ENCODE measurements at regions not wholly inside any gene's neighbourhood (a gene's known extent, or its start where the extent isn't known, plus 50 kb on each side); places are given as distances from the start of the nearest gene placed in this dataset.

DNA sequence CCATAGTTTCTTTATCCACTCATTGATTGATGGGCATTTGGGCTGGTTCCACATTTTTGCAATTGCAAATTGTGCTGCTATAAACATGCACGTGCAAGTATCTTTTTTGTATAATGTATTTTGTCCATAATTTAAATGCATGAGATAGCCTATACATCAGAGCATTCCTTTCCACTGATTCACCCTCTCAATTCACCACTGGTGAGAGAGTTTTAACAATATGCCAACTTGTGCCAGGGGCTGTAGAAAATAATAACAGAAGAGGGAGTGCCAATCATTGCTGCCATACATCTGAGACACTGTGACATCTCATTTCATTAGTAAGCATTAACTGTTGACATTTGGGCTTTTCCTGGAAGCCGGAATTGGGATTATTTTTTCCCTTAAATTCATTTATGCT is 125.1 kb downstream of the RAP2A start:
- DNase-seq (ENCODE audit: low read depth, low spot score) = no peak
- no peak overlapping the region for H3K27ac ChIP-seq

DNA sequence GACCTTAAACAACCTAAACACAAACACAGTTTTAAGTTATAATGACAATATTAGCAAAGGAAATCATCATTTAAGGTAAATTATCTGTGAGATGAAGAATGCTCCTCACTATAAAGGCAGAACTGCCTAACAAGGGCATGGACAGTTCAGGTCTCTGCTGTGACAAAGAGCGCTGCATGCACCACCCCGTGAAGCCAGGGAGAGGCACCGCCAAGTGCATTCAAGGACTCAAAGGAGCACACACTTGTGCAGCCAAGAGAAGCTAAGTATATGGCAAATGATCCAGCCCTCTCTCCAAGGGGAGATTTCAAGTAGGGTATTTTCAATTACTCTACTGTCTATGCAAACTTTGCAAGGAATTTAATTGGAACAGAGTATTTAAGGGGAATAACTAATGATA is 126.0 kb downstream of the RAP2A start:
- no peak overlapping the region for H3K27ac ChIP-seq
- DNase-seq (ENCODE audit: low read depth, low spot score) = no peak

DNA sequence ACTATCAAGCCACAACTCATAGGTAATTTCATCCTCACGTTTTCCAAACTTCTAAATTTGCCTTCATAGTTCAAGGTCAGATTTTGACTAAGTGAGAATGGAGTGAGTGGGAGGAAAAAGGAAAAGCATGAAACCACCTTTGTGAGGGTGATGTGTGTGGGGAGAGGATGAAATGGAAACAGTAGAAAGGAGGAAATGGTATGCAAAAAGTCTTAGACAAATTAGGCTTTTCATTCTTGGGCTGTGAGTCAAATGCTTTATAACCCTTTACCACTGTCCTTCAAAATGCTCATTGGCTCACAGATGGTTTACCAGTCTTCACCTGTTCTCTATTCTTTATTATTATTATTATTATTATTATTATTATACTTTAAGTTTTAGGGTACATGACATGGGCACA is 127.2 kb downstream of the RAP2A start:
- no peak overlapping the region for H3K27ac ChIP-seq
- no peak for DNase-seq (ENCODE audit: low read depth, low spot score)

DNA sequence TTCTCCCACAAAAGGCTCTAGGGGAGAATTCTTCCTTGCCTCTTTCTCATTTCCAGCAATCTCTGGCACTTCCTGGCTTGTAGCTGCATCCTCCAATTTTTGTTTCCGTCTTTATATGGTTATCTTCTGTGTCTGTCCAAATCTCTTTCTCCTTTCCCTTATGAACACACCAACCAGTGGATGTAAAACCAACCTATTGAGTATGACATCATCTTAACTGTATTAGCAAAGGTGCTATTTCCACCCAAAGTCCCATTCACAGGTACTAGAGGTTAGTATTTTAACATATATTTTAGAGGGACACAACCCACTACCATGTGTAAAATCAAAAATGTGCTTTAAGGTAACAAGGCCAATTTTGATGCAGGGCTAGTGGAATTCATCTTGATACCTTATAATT is 129.0 kb downstream of the RAP2A start:
- no peak overlapping the region for H3K27ac ChIP-seq
- no peak for DNase-seq (ENCODE audit: low read depth, low spot score)

DNA sequence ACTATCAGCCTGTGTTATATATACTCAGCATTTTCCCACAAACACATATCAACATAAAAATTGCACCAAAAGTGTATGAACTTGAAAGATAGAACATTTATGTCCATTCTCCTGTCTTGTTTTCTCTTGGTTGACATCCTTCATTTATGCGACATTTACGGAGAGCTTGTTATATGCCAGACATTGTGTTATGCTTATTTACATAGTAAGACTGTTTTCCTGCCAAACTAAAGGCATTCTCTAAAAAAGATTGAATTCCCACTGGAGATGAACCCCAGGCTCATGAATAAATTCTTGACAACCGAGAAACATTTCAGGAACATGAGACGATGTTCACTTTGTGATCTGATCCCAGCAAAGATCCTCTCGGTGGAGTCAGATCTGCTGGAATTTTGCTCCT is 131.0 kb downstream of the RAP2A start:
- DNase-seq (ENCODE audit: low read depth, low spot score) = no peak
- no peak overlapping the region for H3K27ac ChIP-seq

DNA sequence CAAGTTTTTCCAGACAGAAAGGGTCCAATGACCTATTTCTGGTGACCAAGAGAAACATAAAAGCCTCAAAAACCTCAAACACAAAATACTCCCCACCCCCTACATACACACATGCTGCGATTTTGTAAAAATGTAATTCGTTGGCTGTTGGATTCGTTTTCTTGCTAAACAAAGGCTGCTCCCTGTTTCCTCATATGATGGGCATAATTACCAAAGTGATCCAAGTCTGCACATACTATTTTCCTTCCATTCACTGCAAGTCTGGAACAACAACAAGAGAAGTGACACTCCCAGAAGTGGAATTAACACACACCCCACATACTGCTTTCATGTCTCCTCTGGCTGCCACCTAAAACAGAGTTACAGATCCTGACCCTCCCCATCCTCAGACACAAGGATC is 131.9 kb downstream of the RAP2A start:
- no peak overlapping the region for H3K27ac ChIP-seq
- no peak for DNase-seq (ENCODE audit: low read depth, low spot score)

DNA sequence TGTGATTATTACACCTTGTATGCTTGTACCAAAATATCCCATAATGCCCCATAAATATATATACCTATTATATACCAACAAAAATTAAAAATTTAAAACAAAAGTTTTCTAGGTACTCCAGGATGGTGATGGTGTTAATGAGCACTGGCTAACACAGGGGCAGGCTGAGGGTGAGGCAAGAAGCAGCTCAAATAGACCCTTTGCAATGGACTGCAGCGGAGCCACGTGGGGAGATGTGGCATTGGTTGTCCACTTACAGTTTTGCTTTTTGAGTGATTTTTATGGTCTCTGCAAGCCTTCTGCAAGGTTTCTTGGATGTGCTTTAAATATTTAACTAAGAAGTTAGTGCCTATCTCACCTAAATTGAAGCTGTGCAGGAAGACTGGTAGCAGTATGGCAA is 132.9 kb downstream of the RAP2A start:
- no peak for DNase-seq (ENCODE audit: low read depth, low spot score)
- no peak overlapping the region for H3K27ac ChIP-seq

DNA sequence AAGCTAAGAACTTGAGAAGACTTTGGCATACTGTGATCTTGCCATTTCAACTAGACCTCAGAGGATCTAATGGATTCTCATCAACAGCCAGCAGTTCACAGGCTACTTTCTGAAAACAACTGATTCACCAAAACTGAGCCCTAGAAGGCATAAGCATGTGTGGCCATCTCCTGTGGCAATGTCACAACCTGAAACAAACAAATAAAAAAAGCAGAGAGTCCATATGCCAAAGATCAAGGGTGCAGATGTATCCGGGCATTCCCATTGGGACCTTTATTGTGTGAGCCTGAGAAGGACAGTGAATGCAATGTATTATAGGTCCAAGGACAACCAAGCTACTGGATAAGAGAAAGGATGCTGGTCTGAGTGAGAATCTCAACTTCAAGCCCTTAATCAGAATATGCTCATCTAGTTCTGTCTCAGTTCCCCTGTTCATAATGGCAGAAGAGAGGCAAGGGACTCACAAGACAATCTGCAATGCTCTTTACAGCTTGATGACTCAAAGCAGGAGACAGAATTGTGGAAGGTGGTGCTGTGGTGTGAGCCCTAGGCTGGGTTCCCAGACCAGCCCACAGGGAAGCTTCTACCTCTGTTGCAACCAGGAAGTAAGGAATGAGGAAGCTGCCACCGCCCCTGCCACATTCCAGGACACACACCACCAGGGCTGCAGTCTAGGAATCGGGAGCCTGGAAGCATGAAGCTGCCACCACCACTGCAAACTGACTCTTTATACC is 133.7 kb downstream of the RAP2A start:
- DNase-seq (ENCODE audit: low read depth, low spot score) = peak; percentile 53
- peak overlapping the region; percentile 30 for H3K27ac ChIP-seq

DNA sequence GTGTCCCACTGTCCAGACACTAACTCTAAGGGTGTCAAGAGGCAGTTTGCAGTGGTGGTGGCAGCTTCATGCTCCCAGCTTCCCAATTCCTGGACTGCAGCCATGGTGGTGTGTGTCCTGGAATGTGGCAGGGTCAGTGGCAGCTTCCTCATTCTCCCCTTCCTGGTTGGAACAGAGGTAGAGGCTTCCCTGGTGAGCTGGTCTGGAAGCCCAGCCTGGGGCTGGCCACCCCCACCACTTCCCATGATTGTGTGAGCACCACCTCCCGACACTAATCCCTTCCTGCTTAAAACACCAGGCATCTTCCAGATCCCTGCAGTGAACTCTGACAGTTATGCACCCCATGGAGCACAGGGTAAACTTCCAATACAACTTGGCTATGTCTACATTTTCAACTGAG is 134.9 kb downstream of the RAP2A start:
- no peak for DNase-seq (ENCODE audit: low read depth, low spot score)

DNA sequence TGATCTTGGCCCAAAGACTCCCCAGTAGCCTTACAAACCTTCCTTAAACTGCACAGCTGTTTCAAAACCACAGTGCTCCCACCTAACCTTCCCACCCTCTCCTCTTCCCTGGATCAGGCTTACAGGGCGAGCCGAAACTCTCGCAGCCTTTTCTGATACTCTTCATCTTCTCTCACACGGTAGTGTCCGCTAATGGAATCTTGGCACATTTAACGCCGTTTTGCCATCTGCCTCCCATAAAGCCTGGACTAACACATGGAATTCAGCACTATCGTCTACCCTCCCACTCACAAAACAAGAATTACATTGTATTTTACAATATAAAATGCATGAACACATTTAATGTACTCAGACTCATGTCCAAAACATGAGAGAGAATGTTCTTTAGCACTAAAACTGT is 135.9 kb downstream of the RAP2A start:
- DNase-seq (ENCODE audit: low read depth, low spot score) = no peak
- no peak overlapping the region for H3K27ac ChIP-seq

More for the DNA sequence above, 134.9 kb downstream of the RAP2A start:
- H3K27ac ChIP-seq = peak overlapping the region; percentile 30

DNA sequence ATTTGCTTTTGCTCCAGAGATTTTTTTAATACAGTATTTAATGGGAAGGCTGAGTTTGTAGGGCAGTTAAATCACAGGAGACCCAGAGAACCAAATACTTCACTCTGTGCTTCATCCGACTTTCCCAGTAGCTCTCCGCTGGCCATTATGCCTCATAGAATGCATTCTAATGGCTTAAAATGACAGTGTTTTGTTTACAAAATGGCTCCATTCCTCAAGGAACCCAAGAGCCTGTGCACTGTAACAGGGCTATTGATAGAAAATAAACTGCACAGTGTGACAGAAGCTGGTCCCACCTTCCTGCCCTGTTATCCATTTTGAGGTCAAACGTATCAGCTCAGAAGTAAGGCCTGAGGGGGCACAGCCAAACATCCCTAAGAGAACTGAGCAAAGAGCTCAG is 136.5 kb downstream of the RAP2A start:
- H3K27ac ChIP-seq = no peak overlapping the region
- no peak for DNase-seq (ENCODE audit: low read depth, low spot score)

DNA sequence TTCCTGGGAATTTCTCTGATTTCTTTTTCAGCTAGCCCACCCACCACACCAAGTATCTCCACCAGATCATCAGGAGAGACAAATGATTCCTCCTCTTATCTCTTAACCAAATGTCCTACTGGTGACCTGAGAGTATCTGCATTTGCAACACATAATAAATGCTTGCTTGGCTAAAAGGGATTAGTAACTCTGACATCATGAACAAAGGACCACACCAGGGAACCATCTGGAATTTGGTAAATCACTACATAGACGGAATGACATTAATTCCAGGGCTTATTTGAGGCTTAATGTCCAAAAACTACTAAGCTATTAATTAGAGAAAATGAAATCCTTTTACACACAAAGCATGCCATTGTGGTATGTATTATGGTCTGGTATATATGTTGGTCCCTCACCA is 139.0 kb downstream of the RAP2A start:
- DNase-seq (ENCODE audit: low read depth, low spot score) = no peak
- no peak overlapping the region for H3K27ac ChIP-seq

DNA sequence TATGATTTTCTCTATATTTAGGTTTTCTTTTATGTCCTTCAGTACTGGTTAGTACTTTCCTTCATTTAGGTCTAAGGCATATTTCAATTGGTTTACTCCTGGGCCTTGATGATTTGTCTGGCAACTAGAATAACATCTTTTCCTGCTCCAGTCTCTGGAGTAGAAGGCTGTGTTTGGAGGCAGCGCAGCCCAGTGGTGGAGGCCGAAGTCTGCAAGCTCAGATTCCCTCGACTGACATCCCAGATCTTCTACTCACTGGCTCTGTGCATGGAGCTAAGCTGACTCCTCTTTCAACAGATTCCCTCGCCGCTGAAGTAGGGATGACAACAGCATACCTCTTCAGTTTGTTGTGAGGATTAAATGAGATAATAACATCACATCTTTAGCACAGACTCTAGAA is 141.0 kb downstream of the RAP2A start:
- H3K27ac ChIP-seq = no peak overlapping the region
- no peak for DNase-seq (ENCODE audit: low read depth, low spot score)

DNA sequence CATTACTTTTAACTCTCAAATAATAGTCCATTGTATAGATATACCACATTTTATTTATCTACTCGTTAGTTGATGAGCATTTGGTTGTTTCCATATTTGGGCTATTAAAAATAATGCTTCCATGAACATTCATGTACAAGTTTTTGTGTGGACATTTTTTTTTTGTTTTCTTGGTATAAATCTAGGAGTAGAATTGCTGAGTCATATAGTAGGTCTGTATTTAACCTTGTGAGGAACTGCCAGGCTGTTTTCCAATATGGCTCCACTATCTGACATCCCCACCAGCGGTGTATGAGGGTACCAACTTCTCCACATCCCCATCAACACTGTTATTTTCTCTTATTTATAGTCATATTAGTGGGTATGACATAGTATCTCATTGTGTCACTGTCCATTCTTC is 143.1 kb downstream of the RAP2A start:
- no peak for DNase-seq (ENCODE audit: low read depth, low spot score)
- no peak overlapping the region for H3K27ac ChIP-seq

DNA sequence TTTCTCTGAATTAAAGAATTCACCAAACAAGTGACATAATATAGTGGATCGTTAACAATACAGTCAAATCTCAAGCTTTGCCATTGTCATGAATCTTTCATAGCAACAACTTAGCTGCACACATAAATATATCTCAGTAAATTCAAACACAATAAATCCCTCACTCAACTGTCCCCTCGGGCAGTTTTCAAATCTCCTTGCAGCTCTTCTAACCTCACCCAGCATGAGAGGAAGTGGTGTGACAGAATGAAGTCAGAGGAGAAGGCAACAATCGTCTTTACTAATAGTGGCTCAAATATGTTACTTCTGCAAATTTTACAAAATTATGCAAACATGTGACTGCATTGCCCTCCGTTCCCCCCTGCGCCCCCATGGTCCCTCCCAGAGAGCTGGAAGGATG is 148.2 kb downstream of the RAP2A start:
- no peak overlapping the region for H3K27ac ChIP-seq
- no peak for DNase-seq (ENCODE audit: low read depth, low spot score)

DNA sequence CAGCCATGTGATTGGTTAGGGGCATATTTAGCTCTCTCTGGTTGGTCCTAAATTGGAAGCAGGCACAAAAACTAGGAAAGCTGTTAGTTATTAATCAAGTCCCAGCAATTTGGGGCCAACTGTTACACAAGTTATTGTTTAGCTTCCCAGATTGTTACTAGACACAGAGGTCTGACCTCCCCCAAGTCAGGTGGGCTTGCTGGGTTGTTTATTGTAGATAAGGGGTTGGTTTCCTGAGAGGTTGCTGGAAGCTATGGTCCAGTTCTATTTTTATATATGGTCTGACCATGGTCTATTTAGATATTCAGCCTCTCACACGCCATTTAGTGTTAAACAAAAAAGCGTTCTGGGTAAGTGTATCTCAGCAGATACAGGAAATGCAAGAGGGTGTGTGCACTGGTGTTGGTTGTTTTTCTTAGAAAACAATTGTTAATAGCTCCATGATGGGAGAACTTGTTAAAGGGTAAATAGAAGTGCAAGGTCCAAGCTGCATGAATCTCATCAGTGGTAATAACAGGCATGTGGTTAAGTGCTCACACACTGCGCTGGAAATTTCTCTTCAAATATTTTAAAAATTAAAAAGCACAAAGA is 150.0 kb downstream of the RAP2A start:
- H3K27ac ChIP-seq = no peak overlapping the region
- no peak for DNase-seq (ENCODE audit: low read depth, low spot score)

DNA sequence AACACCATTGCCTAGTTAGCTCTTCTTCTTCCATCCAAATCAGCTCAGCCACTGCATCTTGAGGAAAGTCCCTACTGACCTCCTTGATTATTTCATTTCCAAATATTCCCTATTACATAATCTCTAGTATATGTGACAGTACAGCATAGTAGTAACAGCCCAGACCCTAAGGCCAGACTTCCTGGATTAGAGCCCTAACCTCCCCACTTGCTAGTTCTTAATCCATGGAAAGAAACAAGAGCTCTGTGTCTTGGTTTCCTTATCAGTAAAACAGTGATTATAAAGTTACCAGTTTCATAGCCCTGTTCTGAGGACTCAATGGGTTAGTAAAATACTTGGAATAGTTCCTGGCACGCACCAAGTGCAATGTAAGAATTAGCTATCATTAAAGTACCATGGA is 153.0 kb downstream of the RAP2A start:
- no peak overlapping the region for H3K27ac ChIP-seq
- DNase-seq (ENCODE audit: low read depth, low spot score) = no peak

DNA sequence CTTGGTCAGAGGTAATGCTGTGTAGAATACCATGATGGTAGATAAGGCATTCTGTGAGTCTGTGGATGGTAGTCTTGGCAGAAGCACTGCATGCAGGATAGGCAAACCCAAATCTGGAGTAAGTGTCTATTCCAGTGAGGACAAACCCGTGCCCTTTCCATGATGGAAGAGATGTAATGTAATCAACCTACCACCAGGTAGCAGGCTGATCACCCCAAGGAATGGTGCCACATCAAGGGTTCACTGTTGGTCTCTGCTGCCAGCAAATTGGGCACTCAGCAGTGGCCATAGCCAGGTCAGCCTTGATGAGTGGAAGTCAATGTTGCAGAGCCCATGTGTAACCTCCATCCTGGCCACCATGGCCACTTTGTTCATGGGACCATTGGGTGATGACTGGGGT is 155.0 kb downstream of the RAP2A start:
- no peak for DNase-seq (ENCODE audit: low read depth, low spot score)
- H3K27ac ChIP-seq = no peak overlapping the region

DNA sequence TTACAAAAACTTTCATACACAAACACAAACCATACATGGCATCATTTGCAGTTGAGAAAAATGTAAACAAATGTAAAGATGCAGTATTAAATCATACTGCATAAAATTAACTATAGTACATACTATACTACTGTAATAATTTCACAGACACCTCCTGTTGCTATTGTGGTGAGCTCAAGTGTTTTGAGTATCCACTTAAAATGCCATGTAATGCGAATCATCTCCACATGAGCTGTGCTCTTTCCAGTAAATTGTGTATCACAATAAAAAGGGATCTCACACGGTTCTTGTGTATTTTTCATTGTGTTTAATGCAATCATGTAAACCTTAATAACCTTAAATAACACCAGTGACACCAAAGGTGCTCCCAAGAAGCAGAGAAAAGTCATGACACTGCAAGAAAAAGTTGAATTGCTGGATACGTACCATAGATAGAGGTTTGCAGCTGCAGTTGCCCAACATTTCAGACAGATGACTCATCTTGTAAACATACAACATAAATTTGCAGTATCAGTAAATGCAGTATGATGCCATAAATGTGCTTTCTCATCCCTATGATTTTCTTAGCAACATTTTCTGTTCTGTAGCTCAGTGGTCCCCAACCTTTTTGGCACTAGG is 166.6 kb downstream of the RAP2A start:
- H3K27ac ChIP-seq = no peak overlapping the region
- DNase-seq (ENCODE audit: low read depth, low spot score) = peak; percentile 27

DNA sequence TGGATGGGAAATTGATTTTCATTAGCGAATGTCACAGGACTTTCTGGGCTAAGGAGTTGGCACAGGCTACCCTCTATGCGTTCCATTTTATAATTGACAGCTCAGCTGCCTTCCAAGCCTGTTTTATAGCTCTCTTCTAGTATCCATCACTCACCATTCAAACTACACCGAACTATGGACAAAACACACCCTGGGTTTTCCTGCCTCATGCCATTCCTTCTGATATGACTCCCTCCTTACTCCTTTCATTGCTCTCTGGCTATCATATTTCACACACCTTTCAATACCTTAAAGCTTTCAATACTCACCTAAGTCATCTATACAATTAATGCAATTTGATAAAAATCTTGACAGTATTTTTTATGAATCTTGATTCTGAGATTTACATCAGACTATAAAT is 181.3 kb downstream of the RAP2A start:
- no peak overlapping the region for H3K27ac ChIP-seq
- DNase-seq (ENCODE audit: low read depth, low spot score) = no peak

DNA sequence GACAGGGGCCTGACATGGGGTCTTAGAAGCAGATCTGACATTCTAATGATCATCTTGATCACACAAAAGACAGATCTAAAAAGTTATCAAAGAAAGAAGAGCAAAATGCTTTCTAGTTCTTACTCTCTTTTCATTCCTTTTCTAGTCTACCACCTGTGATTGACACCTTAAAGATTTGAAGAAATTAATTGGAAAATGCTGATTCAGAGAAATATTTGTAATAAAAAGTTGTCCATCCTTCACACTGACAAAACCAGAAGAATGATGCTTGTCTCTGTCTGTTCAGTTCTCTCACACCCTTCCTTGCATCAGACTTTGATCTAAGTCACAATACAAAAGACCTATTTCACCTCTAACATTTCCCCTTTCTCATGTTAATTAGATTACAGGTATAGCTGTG is 182.4 kb downstream of the RAP2A start:
- H3K27ac ChIP-seq = no peak overlapping the region
- DNase-seq (ENCODE audit: low read depth, low spot score) = no peak

DNA sequence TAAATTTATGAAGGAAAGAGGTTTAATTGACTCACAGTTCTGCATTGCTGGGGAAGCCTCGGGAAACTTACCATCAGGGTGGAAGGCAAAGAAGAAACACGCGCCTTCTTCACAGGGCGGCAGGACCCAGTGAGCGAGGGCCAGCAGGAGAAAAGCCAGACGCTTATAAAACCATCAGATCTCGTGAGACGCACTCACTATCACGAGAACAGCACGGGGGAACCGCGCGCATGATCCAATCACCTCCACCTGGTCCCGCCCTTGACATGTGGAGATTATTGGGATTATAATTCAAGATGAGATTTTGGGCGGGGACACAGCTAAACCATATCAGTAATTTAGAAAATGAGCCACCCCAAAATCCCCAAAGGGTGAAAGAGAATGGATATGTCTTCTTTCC is 187.1 kb downstream of the RAP2A start:
- DNase-seq (ENCODE audit: low read depth, low spot score) = no peak
- no peak overlapping the region for H3K27ac ChIP-seq
